NCI-H2227 (cell line): ENCODE measurements at regions not wholly inside any gene's neighbourhood (a gene's known extent, or its start where the extent isn't known, plus 50 kb on each side); places are given as distances from the start of the nearest gene placed in this dataset.
"Not testable (repeated sequence)": the region's sequence is repeated elsewhere in the genome, so short reads cannot be mapped to it uniquely, and the experiment has no call there.

ENCODE experiments used
- DNase-seq: peaks from one replicate; lab custom pipeline; 2025; ENCODE audit not compliant: unreplicated experiment; lab: John Stamatoyannopoulos, UW

GRCh38 chr9:113739605-113740507 is 136.3 kb upstream of the ZNF618 start:
- DNase-seq, result not testable (repeated sequence)

GRCh38 chr9:113740508-113741500 is 135.3 kb upstream of the ZNF618 start:
- not testable (repeated sequence) for DNase-seq

- DNase-seq, result no peak
Measured at GRCh38 chr9:113741886-113742854, 133.9 kb upstream of the ZNF618 start.

GRCh38 chr9:113742878-113743277 is 133.2 kb upstream of the ZNF618 start:
- DNase-seq, result no peak

GRCh38 chr9:113746486-113746885 is 129.6 kb upstream of the ZNF618 start:
- DNase-seq, result no peak

GRCh38 chr9:113748135-113748534 is 128.0 kb upstream of the ZNF618 start:
- no peak for DNase-seq

- DNase-seq, result no peak
Measured at GRCh38 chr9:113753398-113754119, 122.5 kb upstream of the ZNF618 start.

- DNase-seq, result no peak
Measured at GRCh38 chr9:113754739-113755138, 121.4 kb upstream of the ZNF618 start.

GRCh38 chr9:113755433-113755832 is 120.7 kb upstream of the ZNF618 start:
- DNase-seq, result no peak

GRCh38 chr9:113756476-113757192 is 119.5 kb upstream of the ZNF618 start:
- no peak for DNase-seq

GRCh38 chr9:113763429-113763828 is 112.7 kb upstream of the ZNF618 start:
- DNase-seq, result no peak

- no peak for DNase-seq
Measured at GRCh38 chr9:113764572-113764971, 111.5 kb upstream of the ZNF618 start.

GRCh38 chr9:113769412-113769811 is 106.7 kb upstream of the ZNF618 start:
- no peak for DNase-seq

- no peak for DNase-seq
Measured at GRCh38 chr9:113770396-113770795, 105.7 kb upstream of the ZNF618 start.

GRCh38 chr9:113771199-113771598 is 104.9 kb upstream of the ZNF618 start:
- DNase-seq, result no peak

GRCh38 chr9:113772121-113772810 is 103.8 kb upstream of the ZNF618 start:
- no peak for DNase-seq

GRCh38 chr9:113774963-113775362 is 101.1 kb upstream of the ZNF618 start:
- DNase-seq, result no peak

- no peak for DNase-seq
Measured at GRCh38 chr9:113775749-113776148, 100.4 kb upstream of the ZNF618 start.

- no peak for DNase-seq
Measured at GRCh38 chr9:113776194-113776593, 99.9 kb upstream of the ZNF618 start.
